PC-9 (cell line): ENCODE measurements at regions not wholly inside any gene's neighbourhood (a gene's known extent, or its start where the extent isn't known, plus 50 kb on each side); places are given as distances from the start of the nearest gene placed in this dataset.

Experiments
- BruUV-seq: library from RNA; stranded (reverse); fragments of 400-500 nt; replicated peaks from 2 replicates; lab custom pipeline; 2021; lab: Mats Ljungman, UMichigan
- CTCF ChIA-PET: fragments of 300-600 bp; sonication (Branson Sonifier 250); formaldehyde crosslinking; loops from one replicate; lab custom pipeline; 2022; ENCODE audit warnings: antibody characterized with exemption; lab: Charles Lee
- POLR2A ChIA-PET: fragments of 300-600 bp; sonication (Branson Sonifier 250); formaldehyde crosslinking; loops from one replicate; lab custom pipeline; 2022; ENCODE audit warnings: antibody characterized with exemption; ENCODE audit not compliant: unreplicated experiment; lab: Charles Lee
- DNase-seq, 2 experiments: peaks; one replicate each; pipeline versions ENCODE4 v3.0.0 to v3.0.0-alpha.2; 2015 to 2022; ENCODE audit warnings: mixed read lengths in 1 of 2
- H2AFZ ChIP-seq: fragments of 200-600 bp; sonication (generic); 2 replicates; pipeline ENCODE4 v1.8.1; 2017; ENCODE audit warnings: antibody characterized with exemption
- H3F3A ChIP-seq: fragments of 200-600 bp; sonication (generic); 2 replicates; pipeline ENCODE4 v1.8.1; 2017; ENCODE audit warnings: antibody characterized with exemption, mild to moderate bottlenecking, low read depth; ENCODE audit not compliant: insufficient read depth
- H3K27ac ChIP-seq: fragments of 200-600 bp; sonication (generic); 2 replicates; pipeline ENCODE4 v1.6.1; 2016; ENCODE audit warnings: mixed run types
- H3K27me3 ChIP-seq: fragments of 200-600 bp; sonication (generic); 2 replicates; pipeline ENCODE4 v1.6.1; 2016; ENCODE audit warnings: low read depth, mixed run types; ENCODE audit not compliant: insufficient read depth
- H3K36me3 ChIP-seq: fragments of 200-600 bp; sonication (generic); 2 replicates; pipeline ENCODE4 v1.6.1; 2016; ENCODE audit warnings: low read depth, mixed run types
- H3K4me1 ChIP-seq: fragments of 200-600 bp; sonication (generic); replicated peaks from 2 replicates; pipeline ENCODE4 v1.6.1; 2016; ENCODE audit warnings: mixed run types; ENCODE audit not compliant: insufficient read depth
- H3K4me2 ChIP-seq: fragments of 200-600 bp; sonication (generic); 2 replicates; pipeline ENCODE4 v1.6.1; 2017; ENCODE audit warnings: mixed run types
- H3K4me3 ChIP-seq: fragments of 200-600 bp; sonication (generic); 2 replicates; pipeline ENCODE4 v1.6.1; 2016; ENCODE audit warnings: mixed run types
- H3K79me2 ChIP-seq: fragments of 200-600 bp; sonication (generic); 2 replicates; pipeline ENCODE4 v1.6.1; 2017; ENCODE audit warnings: low read depth, mixed run types
- H3K9me2 ChIP-seq: fragments of 200-600 bp; sonication (generic); 2 replicates; pipeline ENCODE4 v1.8.1; 2017; ENCODE audit warnings: mild to moderate bottlenecking; ENCODE audit not compliant: insufficient read depth
- H3K9me3 ChIP-seq: fragments of 200-600 bp; sonication (generic); 2 replicates; pipeline ENCODE4 v1.8.1; 2016; ENCODE audit warnings: low read depth; ENCODE audit not compliant: insufficient read depth
- H4K20me1 ChIP-seq: fragments of 200-600 bp; sonication (generic); 2 replicates; pipeline ENCODE4 v1.8.1; 2017; ENCODE audit not compliant: insufficient read depth
- CTCF ChIP-seq: fragments of 200-600 bp; sonication (generic); conservative IDR thresholded peaks from 2 replicates; pipeline ENCODE4 v1.6.1; 2017; ENCODE audit warnings: mixed run types, antibody characterized with exemption, mild to moderate bottlenecking, moderate library complexity
- EZH2 ChIP-seq: fragments of 200-600 bp; sonication (generic); IDR thresholded peaks from 2 replicates; pipeline ENCODE4 v1.8.0; 2017; ENCODE audit warnings: antibody characterized with exemption, low read depth
- intact Hi-C: fragments of 100-400 bp; cut with micrococcal nuclease; formaldehyde crosslinking; loops from one replicate; pipeline ENCODE4 v1.10.0; 2022; ENCODE audit not compliant: unreplicated experiment

DNA sequence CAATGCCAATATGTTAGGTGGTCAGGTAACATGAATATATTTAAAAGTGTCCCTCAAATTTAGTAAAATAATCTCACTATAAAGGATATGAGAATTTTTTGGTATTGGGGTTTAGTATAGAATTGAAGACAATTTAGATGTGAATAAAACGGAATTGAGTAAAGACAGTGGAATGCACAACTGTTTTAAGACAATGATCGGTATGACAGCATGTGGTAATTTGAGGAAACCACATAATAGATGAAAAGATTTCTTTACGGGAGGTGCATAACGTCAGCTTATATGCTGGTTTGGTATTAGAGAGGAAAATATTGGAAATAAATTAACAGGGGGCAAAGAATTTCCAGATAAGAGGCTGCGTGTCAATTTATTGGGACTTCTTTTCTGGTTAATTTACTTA, 1043.2 kb downstream of the CDH18 start:
- Histone ChIP-seq H3K9me2 (no peaks in the 10 kb centered on the region; the same call in 1 of the 2 replicates), H3F3A (no peaks in the 10 kb centered on the region), H3K4me1 (no peaks in the 10 kb centered on the region), H4K20me1 (no peaks in the 10 kb centered on the region), H3K9me3 (no peaks in the 10 kb centered on the region), H3K27me3 (no peaks in the 10 kb centered on the region), H3K4me3 (no peak overlapping the region), H3K4me2 (no peak overlapping the region), H3K27ac (no peak overlapping the region), H3K36me3 (no peaks in the 10 kb centered on the region), H2AFZ (no peak overlapping the region), H3K79me2 (no peaks in the 10 kb centered on the region)
- intact Hi-C loops: no loop called here
- no TSS peak for BruUV-seq
- POLR2A ChIA-PET: no interaction called here
- CTCF ChIA-PET: no interaction called here
- TF ChIP-seq EZH2: no peak
- no peak for TF ChIP-seq CTCF
- DNase-seq: no peak

- no peak overlapping the region for H3K4me3 ChIP-seq
- H3K36me3 ChIP-seq: no peaks in the 10 kb centered on the region
- intact Hi-C loops: no loop called here
- no peaks in the 10 kb centered on the region for H4K20me1 ChIP-seq
- H3K9me3 ChIP-seq: no peaks in the 10 kb centered on the region
- POLR2A ChIA-PET: no interaction called here
- no peak overlapping the region for H3K4me2 ChIP-seq
- no peaks in the 10 kb centered on the region for H3K4me1 ChIP-seq
- H3K79me2 ChIP-seq: no peaks in the 10 kb centered on the region
- no TSS peak for BruUV-seq
- CTCF ChIA-PET: no interaction called here
- no peaks in the 10 kb centered on the region for H3F3A ChIP-seq
- H2AFZ ChIP-seq: no peak overlapping the region
- no peak for TF ChIP-seq EZH2
- TF ChIP-seq CTCF: no peak
- no peaks in the 10 kb centered on the region for H3K27me3 ChIP-seq
- H3K27ac ChIP-seq: no peak overlapping the region
- DNase-seq: no peak
- H3K9me2 ChIP-seq: no peaks in the 10 kb centered on the region
Observed at GRCh38 chr5:18954239-18954638, 1033.8 kb downstream of the CDH18 start.

DNA sequence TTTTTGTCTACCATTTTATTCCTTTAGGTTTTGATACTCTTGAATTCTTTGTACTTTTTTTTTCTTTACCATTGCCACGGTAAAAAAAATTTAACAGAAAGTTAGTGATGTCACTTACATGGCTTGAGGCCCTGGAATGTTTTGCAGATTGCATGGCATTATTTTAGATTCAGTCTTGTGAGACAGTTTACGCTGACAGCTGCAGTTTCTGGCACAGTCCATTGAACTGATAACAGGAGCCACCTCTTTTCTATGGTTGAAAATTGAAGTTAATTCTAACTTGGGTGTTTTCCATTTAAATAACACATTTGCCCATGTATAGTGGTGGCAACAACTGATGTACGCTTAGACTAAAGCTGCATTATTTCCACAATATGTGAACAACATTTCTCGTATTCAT, 1028.5 kb downstream of the CDH18 start:
- Histone ChIP-seq H3K4me1 (no peaks in the 10 kb centered on the region), H3K79me2 (no peaks in the 10 kb centered on the region), H3K27me3 (no peaks in the 10 kb centered on the region), H3K9me3 (no peaks in the 10 kb centered on the region), H4K20me1 (no peaks in the 10 kb centered on the region), H3F3A (no peaks in the 10 kb centered on the region), H3K36me3 (no peaks in the 10 kb centered on the region), H2AFZ (no peak overlapping the region), H3K4me2 (no peak overlapping the region), H3K27ac (no peak overlapping the region), H3K4me3 (no peak overlapping the region), H3K9me2 (no peaks in the 10 kb centered on the region)
- POLR2A ChIA-PET: no interaction called here
- CTCF ChIA-PET: no interaction called here
- no peak for TF ChIP-seq EZH2
- no peak for TF ChIP-seq CTCF
- no peak for DNase-seq
- intact Hi-C loops: no loop called here
- BruUV-seq: no TSS peak
